ENCODE measurements at regions not wholly inside any gene's neighbourhood (a gene's known extent, or its start where the extent isn't known, plus 50 kb on each side); places are given as distances from the start of the nearest gene placed in this dataset.

DNA sequence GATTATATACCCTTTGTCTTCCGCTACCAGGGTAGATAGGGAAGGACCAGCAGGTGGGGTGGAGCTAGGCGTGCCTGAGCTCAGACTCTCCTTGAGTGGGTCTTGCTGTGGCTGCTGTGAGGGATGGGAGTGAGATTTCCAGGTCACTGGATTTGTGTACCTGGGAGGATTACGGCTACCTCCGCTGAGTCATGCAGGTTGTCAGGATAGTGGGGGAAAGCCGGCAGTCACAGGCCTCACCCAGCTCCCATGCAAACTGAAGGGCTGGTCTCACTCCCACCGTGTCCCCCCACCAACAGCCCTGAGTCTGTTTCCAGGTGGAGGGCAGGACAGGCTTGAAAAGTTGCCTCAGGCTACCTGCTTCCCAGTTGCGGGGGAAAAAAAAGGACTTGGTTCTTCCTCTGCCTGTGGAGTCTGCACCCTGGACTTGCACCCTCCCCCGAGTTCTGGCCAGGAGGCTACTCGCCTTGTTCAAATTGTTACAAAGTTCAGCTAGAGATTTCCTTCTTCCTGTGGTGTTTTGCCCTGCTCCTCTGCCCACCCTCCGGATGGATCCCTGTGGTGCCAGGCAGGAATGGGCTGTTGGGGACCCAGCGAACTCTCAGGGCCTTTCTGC is 268.3 kb downstream of the VAPA start:
- no peak for DNase-seq (ENCODE audit: extremely low read depth in 1 of 11, low read depth in 9 of 11, low spot score in 4 of 11)

DNA sequence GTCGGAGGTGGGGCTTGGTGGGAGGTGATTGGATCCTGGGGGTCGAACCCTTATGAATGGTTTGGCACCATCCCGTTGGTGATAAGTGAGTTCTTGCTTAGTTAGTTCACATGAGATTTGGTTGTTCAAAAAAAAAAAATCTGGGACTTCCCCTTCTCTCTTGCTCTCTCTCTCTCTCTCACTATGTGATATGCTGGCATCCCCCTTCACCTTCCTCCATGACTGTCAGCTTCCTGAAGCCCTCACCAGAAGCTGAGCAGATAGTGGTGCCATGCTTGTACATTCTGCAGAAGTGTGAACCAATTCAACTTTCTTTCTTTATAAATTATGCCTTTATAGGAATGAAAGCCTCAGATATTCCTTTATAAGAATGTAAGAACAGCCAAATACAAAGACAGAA is 269.7 kb upstream of the APCDD1 start:
- DNase-seq (ENCODE audit: extremely low read depth in 1 of 11, low read depth in 9 of 11, low spot score in 4 of 11) = no peak

DNA sequence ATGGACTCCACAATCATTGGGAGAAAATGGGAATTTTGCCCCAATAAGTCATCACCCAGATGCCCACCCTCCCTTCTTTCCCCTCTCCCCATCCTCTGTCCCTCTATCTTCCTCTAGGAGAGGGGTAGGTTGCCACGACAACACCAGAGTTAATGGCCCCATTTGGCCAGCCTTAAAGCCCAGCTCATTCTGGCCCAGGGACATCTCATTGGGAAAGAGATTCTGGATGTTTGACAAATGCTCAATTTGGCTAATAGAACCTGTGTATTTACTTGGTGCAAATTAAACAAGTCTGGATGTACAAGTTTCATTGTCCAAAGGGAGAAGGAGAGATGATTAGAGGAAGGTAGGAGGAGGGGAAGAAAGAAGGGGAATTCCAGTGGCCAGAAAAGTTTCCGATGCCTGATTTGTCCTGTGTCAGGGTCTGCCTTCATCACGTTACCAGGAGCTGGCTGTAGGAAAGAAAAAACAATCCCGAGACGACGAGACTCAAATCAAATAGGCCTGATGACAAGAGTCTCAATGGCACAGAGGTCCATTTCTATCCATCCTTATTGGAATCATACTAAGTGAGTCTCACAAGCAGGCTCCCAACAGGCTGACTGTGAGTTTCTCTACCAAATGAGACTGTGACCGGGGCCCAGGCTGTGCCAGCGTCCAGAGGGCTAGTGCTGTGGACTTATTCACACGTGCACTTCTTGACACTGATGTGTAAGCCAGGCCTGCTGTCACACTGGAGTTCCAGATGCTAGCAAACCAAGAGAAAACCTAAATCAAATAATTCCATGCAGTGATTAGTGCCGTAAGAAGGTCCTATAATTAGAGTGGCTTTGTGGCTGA is 265.2 kb upstream of the APCDD1 start:
- DNase-seq (ENCODE audit: extremely low read depth in 1 of 11, low read depth in 9 of 11, low spot score in 4 of 11) = no peak

DNA sequence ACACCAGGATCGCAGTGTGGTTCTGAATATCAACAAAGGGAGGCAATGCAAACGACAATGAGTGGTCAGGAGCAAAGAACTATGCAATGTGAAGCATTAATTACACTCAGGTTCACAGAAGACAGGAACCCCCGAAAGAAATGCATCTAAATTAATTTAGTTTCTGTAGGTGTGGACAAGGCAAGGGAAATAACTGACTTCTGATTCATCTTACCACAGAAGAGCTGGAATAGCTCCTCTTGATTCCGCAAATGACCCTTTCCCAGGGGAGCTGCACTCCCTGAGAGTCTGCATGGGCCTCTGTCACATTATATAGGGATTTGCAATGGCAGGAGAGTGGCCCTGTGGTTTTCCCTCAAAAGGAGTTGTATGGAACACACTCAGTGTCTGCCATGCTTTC is 263.9 kb upstream of the APCDD1 start:
- no peak for DNase-seq (ENCODE audit: extremely low read depth in 1 of 11, low read depth in 9 of 11, low spot score in 4 of 11)

DNA sequence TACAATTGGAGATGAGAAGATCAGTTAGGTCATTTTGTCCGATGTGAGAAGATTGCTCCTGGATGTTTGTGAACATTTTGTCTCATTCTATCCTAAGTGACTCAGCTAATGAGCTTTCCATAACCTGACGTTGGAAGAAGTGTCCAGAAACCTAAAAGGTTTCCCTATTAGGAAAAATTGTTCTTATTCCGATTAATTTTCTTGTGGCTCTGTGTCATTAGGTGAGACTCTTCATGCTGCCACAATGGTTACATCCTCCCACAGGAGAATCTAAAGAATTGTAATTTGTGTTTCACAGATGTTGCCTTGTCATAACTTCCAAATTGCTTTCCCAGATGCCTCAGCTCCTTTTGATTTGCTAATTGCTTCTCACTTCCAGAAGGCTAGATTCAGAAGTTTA is 261.0 kb upstream of the APCDD1 start:
- no peak for DNase-seq (ENCODE audit: extremely low read depth in 1 of 11, low read depth in 9 of 11, low spot score in 4 of 11)

GRCh38 chr18:10194592-10194991 is 259.8 kb upstream of the APCDD1 start:
- no peak for DNase-seq (ENCODE audit: extremely low read depth in 1 of 11, low read depth in 9 of 11, low spot score in 4 of 11)

GRCh38 chr18:10195529-10195928 is 258.9 kb upstream of the APCDD1 start:
- no peak for DNase-seq (ENCODE audit: extremely low read depth in 1 of 11, low read depth in 9 of 11, low spot score in 4 of 11)

GRCh38 chr18:10197097-10197496 is 257.3 kb upstream of the APCDD1 start:
- DNase-seq (ENCODE audit: extremely low read depth in 1 of 11, low read depth in 9 of 11, low spot score in 4 of 11) = no peak

DNA sequence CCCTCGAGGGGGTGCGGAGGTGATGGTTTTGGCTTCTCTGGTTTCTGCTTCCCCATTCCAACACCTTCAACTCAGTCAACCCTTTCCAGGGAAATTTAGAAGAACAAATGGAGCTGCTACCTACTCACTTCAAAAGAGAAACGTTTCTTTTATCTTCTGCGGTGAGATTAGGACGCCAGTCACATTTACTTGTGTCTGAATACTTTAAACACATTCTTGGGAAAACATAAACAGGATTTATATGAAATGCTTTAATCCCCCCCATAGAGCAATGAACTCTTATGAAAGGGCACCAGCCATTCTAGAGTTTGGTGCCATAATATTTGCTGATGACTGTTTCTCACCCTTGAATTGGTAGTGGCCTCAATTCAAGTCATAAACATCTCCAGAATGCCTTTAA is 253.2 kb upstream of the APCDD1 start:
- DNase-seq (ENCODE audit: extremely low read depth in 1 of 11, low read depth in 9 of 11, low spot score in 4 of 11) = no peak

- no peak for DNase-seq (ENCODE audit: extremely low read depth in 1 of 11, low read depth in 9 of 11, low spot score in 4 of 11)
Measured at GRCh38 chr18:10201659-10202058, 252.8 kb upstream of the APCDD1 start.

DNA sequence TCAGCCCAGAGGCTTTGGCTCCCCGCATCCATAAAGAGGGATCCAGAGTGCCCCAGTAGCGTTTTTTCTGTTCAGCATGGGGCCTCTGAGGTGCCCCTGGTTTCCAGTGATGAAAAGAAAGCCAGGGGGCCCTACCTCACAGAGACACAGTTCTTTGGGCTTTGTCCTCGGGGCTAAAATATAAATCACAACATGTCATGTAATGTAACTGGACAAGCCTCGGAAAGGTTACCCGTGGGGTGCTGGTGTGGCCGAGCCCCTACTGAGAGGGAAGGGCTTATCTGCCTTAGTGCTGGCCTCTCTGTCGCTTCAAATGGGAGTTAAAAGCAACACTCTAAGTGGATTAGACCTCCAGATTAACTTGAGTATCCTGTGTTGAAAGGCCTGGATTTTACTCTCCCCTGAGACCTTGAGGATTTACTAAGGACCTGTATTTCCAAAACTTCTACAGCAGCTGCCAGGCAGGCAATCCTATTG is 251.6 kb upstream of the APCDD1 start:
- no peak for DNase-seq (ENCODE audit: extremely low read depth in 1 of 11, low read depth in 9 of 11, low spot score in 4 of 11)

- DNase-seq (ENCODE audit: extremely low read depth in 1 of 11, low read depth in 9 of 11, low spot score in 4 of 11) = no peak
Measured at GRCh38 chr18:10205151-10205550, 249.3 kb upstream of the APCDD1 start.

DNA sequence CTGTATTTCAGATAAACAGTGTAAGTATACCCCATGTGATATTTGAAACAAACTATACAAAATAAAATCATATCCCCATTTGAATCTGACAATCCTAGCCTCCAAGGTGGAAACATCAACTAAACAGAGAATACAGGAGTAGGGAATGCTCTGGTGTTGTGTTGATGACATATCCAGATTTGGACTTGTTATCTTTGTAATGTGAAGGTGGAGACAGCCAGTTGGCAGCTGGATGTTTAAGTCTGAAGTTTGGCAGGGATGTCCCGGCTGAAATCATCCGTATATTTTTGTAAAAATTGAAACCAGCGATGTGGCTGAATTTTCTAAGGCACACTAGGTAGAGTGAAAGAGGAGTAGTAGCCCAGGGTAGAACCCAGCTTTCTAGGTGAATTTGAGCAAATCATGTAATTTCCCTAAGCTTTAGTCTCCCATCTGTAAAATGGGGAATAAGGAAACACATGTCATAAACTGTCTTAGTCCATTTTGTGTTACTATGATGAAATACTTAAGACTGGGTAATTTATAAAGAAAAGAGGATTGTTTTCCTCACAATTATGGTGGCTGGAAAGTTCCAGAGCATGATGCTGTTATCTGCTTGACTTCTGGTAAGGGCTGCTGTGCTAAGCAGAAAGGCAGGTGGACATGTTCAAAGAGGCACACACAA is 246.6 kb upstream of the APCDD1 start:
- DNase-seq (ENCODE audit: extremely low read depth in 1 of 11, low read depth in 9 of 11, low spot score in 4 of 11) = no peak

DNA sequence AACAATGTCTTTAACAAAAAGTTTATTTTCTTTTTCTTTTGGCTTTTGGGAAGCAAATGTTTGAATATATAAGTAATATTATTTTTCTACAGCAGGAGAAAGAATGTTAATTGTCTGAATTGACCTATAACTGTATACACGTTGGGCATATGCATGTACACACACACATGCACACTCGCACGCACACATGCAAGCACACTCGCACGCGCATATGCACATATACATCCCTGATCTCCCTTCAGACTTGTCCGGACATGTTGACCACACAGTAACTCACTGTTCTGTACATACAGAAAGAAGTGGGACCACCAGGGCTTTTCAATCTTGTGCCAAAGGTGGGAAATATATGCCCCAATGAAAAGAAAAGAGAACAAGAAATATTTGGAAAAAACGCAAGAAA is 245.1 kb upstream of the APCDD1 start:
- DNase-seq (ENCODE audit: extremely low read depth in 1 of 11, low read depth in 9 of 11, low spot score in 4 of 11) = no peak

DNA sequence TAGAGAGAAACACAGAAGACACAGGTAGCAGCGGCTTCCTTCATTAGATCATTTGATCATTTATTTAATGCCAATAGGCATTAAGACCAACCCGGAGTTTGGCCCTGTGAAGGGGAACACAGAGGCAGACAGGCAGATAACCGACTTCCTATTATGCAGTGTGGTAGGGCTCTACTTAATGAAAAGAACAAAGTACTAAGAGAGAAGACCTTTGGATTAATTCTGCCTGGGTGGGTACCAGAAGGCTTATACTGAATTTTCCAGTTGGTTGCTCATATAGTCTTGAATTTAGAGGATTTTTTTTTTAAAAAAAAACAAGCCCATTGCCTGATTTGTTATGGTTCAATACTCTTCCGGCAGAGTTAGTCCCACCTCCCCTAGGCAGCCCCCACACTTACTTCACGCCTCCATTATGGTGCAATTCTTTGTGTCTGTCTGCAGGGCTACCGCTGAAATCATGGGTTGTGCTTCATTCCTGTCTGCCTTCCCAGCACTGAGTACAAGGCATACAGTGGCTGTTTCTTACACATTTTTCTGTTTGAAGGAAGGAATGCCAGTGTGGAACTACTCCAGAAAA is 244.3 kb upstream of the APCDD1 start:
- DNase-seq (ENCODE audit: extremely low read depth in 1 of 11, low read depth in 9 of 11, low spot score in 4 of 11) = no peak

GRCh38 chr18:10213526-10213925 is 240.9 kb upstream of the APCDD1 start:
- no peak for DNase-seq (ENCODE audit: extremely low read depth in 1 of 11, low read depth in 9 of 11, low spot score in 4 of 11)

GRCh38 chr18:10215446-10215845 is 239.0 kb upstream of the APCDD1 start:
- DNase-seq (ENCODE audit: extremely low read depth in 1 of 11, low read depth in 9 of 11, low spot score in 4 of 11) = no peak

DNA sequence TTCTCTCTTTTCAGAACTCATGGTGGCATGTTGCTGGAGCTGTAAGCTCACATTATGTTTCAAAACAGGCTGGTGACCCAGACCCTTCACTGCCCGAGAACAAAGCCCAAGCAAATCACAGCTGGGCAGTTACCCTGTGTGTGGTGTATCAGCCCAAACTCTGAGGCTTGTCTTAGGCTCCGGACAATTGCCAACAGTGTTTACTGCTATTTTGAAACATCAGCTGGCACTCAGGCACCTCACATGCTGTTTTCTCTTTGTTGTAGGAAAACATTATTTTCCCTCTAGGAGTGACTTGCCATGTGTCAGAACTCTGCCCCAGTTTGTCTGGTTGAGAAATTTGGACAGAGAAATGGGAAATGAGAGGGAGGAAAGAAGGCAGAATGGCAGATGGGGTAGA is 237.6 kb upstream of the APCDD1 start:
- no peak for DNase-seq (ENCODE audit: extremely low read depth in 1 of 11, low read depth in 9 of 11, low spot score in 4 of 11)

GRCh38 chr18:10217211-10217610 is 237.2 kb upstream of the APCDD1 start:
- DNase-seq (ENCODE audit: extremely low read depth in 1 of 11, low read depth in 9 of 11, low spot score in 4 of 11) = no peak

GRCh38 chr18:10225300-10225699 is 229.1 kb upstream of the APCDD1 start:
- no peak for DNase-seq (ENCODE audit: extremely low read depth in 1 of 11, low read depth in 9 of 11, low spot score in 4 of 11)
